ENCODE measurements at regions not wholly inside any gene's neighbourhood (a gene's known extent, or its start where the extent isn't known, plus 50 kb on each side); places are given as distances from the start of the nearest gene placed in this dataset.

- ChIA-PET POLR2A (no interaction called here), CTCF (no interaction called here)
- H3K4me3 Mint-ChIP-seq = no peak overlapping the region
- no peak for DNase-seq
- intact Hi-C loops (cut with micrococcal nuclease) = no loop called here
- no peaks in the 10 kb centered on the region for H3K27me3 Mint-ChIP-seq
- H3K36me3 Mint-ChIP-seq (ENCODE audit: low read depth) = no peaks in the 10 kb centered on the region
- H3K9me3 Mint-ChIP-seq = peaks cover 17% of the 10 kb centered on the region
- no peaks in the 10 kb centered on the region for H3K4me1 Mint-ChIP-seq
- H3K27ac Mint-ChIP-seq = no peak overlapping the region
- TF ChIP-seq CTCF (IDR thresholded peaks at IDR 0.05) = no peak
- ATAC-seq (ENCODE audit: low read depth) = no peak
Measured at GRCh38 chr7:53771701-53772100, 736.3 kb downstream of the POM121L12 start.

GRCh38 chr7:53776323-53776722 lies 740.9 kb downstream of the POM121L12 start:
- Mint-ChIP-seq H3K36me3 (ENCODE audit: low read depth) (no peaks in the 10 kb centered on the region), H3K4me1 (no peaks in the 10 kb centered on the region), H3K9me3 (peaks cover 8% of the 10 kb centered on the region), H3K4me3 (no peak overlapping the region), H3K27me3 (no peaks in the 10 kb centered on the region), H3K27ac (no peak overlapping the region)
- DNase-seq (no peak), ATAC-seq (ENCODE audit: low read depth) (no peak)
- TF ChIP-seq CTCF (IDR thresholded peaks at IDR 0.05) = no peak
- ChIA-PET POLR2A (no interaction called here), CTCF (no interaction called here)
- intact Hi-C loops (cut with micrococcal nuclease) = no loop called here

GRCh38 chr7:53789741-53790140 lies 752.4 kb upstream of the VSTM2A start:
- no peak for ATAC-seq (ENCODE audit: low read depth)
- DNase-seq = no peak
- Mint-ChIP-seq H3K4me3 (no peak overlapping the region), H3K27me3 (no peaks in the 10 kb centered on the region), H3K9me3 (peaks cover 8% of the 10 kb centered on the region), H3K27ac (no peak overlapping the region), H3K36me3 (ENCODE audit: low read depth) (no peaks in the 10 kb centered on the region), H3K4me1 (no peaks in the 10 kb centered on the region)
- CTCF ChIA-PET = no interaction called here
- no peak for TF ChIP-seq CTCF (IDR thresholded peaks at IDR 0.05)
- intact Hi-C loops (cut with micrococcal nuclease) = no loop called here
- POLR2A ChIA-PET = no interaction called here

- H3K4me1 Mint-ChIP-seq = no peaks in the 10 kb centered on the region
- ATAC-seq (ENCODE audit: low read depth) (no peak), DNase-seq (no peak)
- no peak overlapping the region for H3K27ac Mint-ChIP-seq
- H3K27me3 Mint-ChIP-seq = no peaks in the 10 kb centered on the region
- intact Hi-C loops (cut with micrococcal nuclease) = no loop called here
- POLR2A ChIA-PET = no interaction called here
- no peak for TF ChIP-seq CTCF (IDR thresholded peaks at IDR 0.05)
- H3K9me3 Mint-ChIP-seq = peaks cover 7% of the 10 kb centered on the region
- CTCF ChIA-PET = no interaction called here
- H3K36me3 Mint-ChIP-seq (ENCODE audit: low read depth) = no peaks in the 10 kb centered on the region
- no peak overlapping the region for H3K4me3 Mint-ChIP-seq
Measured at GRCh38 chr7:53794816-53795215, 747.4 kb upstream of the VSTM2A start.

DNA sequence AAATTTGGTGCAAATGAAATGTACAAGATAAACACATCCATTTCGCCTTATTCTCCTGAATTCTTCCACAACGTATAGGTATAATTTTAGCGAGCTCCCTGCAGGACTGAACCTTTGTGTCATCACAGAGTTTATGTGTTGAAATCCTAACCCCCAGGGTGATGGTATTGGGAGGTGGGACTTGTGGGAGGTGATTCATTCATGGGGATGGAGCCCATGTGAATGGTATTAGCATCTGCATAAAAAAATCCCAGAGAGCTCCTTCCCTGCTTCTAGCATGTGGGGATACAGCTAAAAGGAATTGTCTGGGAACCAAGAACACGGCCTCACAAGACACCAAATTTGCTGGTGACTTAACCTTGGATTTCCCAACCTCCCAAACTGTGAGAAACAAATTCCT lies 741.4 kb upstream of the VSTM2A start:
- Mint-ChIP-seq H3K27ac (no peak overlapping the region), H3K36me3 (ENCODE audit: low read depth) (no peaks in the 10 kb centered on the region), H3K27me3 (no peaks in the 10 kb centered on the region), H3K4me1 (no peaks in the 10 kb centered on the region), H3K9me3 (peaks cover 6% of the 10 kb centered on the region), H3K4me3 (no peak overlapping the region)
- no peak for TF ChIP-seq CTCF (IDR thresholded peaks at IDR 0.05)
- ChIA-PET POLR2A (no interaction called here), CTCF (no interaction called here)
- DNase-seq (no peak), ATAC-seq (ENCODE audit: low read depth) (no peak)
- intact Hi-C loops (cut with micrococcal nuclease) = no loop called here

Data from activated B cell treated with CpG ODN at 0.5 μM for 24 hours (primary cell).